ENCODE measurements at regions not wholly inside any gene's neighbourhood (a gene's known extent, or its start where the extent isn't known, plus 50 kb on each side); places are given as distances from the start of the nearest gene placed in this dataset.

- TF ChIP-seq POLR2A (IDR thresholded peaks at IDR 0.05) (no peak), CTCF (IDR thresholded peaks at IDR 0.05) (no peak)
Observed at GRCh38 chr18:51943281-51943680, 396.7 kb upstream of the DCC start.
